ENCODE measurements at regions not wholly inside any gene's neighbourhood (a gene's known extent, or its start where the extent isn't known, plus 50 kb on each side); places are given as distances from the start of the nearest gene placed in this dataset.
"Not testable (repeated sequence)": the region's sequence is repeated elsewhere in the genome, so short reads cannot be mapped to it uniquely, and the experiment has no call there.

DNA sequence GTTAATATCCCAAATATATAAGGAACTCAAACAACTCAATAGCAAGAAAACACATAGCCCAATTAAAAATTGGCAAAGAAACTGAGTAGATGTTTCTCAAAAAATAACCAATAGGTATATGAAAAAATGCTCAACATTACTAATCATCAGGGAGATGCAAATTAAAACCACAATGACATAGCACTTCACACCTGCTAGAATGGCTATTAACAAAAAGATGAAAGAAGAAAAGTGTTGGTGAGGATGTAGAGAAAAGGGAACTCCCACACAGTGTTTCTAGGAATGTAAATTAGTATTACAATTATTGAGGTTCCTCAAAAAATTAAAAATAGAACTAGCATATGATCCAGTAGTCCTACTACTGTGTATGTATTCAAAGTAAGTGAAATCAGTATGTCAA, 1212.8 kb downstream of the DIAPH3 start:
- no peak for DNase-seq

GRCh38 chr13:58953638-58954037, 1210.1 kb downstream of the DIAPH3 start:
- DNase-seq, result no peak

DNA sequence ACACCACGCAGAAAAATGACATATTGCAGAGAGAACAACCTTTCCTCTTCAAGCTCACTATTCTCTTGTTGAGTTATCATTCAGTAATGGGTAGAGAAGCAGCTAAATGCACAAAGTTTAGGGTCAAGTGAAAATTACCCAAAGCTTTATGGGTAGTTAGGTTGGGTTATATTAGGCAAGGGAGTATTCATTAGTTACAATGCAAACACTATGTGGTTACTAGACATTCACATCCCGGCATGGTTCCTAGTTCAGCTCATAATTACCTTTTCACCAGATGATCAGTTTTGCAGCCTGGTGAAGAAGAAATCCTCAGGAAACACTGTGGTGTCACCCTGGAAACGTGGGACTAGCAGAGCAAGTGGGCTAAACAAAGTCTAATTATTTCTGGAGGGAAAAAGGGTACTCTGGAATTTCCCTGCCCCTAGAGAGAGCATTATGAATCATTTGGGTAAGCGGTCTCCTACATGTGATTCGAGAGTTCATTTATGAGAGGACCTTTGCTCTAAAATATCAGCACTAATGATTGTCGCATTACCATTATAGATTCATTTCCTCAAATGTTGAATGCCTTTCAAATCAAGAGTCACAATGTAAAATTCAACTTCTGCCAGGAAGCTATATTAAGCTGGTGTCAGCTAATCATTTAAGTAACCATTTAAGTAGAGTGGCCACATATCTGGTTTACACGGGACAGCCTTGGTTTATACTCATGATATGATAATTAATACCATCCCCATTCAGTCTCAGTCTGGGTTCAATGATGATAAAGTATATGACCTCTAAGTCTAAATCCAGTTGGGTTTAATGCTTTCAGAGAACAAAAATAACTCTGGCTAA, 1208.0 kb downstream of the DIAPH3 start:
- no peak for DNase-seq

- DNase-seq, result not testable (repeated sequence)
Measured at GRCh38 chr13:58958097-58958496, 1205.6 kb downstream of the DIAPH3 start.

GRCh38 chr13:58960888-58961287, 1202.8 kb downstream of the DIAPH3 start:
- DNase-seq, result no peak

- no peak for DNase-seq
Measured at GRCh38 chr13:58963321-58963720, 1200.4 kb downstream of the DIAPH3 start.

DNA sequence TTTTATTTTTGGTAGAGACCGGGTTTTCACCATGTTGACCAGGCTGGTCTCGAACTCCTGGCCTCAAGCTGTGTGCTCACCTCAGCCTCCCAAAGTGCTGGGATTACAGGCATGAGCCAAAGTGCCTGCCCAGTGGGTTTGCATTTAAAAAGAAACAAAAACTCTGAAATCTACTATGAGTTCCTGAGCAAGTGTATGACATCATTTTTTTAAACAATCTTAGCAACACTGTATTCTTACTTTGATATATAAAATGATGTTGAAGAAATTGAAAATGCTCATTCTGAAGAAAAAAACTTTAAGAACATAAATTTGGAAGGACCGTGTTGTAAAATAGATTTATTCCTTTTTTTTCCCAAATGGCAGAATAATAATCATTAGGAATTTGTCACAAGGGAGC, 1199.7 kb downstream of the DIAPH3 start:
- no peak for DNase-seq

- no peak for DNase-seq
Measured at GRCh38 chr13:58977085-58977484, 1186.6 kb downstream of the DIAPH3 start.

- DNase-seq, result no peak
Measured at GRCh38 chr13:58978331-58978730, 1185.4 kb downstream of the DIAPH3 start.

- no peak for DNase-seq
Measured at GRCh38 chr13:58979851-58980250, 1183.9 kb downstream of the DIAPH3 start.

DNA sequence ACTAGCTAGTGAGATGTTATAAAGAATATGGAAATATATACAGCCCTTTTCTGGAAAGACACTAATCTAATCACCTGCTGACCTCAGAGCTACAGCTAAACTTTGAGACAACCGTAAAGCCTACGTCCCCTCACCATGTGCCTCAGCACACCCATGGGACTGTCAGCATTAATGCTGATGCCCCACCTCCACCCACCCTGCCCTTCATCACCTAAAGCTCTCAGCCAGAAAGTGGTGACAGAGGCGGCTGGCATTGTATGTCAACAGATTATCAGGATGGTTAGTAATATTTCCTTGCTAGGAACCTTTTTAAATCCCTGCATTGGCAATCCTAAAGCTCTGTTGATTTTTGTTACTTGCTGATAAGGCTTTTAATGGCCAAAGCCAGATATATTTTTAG, 1177.9 kb downstream of the DIAPH3 start:
- DNase-seq, result no peak

- DNase-seq, result no peak
Measured at GRCh38 chr13:58989556-58989955, 1174.2 kb downstream of the DIAPH3 start.

- no peak for DNase-seq
Measured at GRCh38 chr13:58991826-58992477, 1171.8 kb downstream of the DIAPH3 start.

GRCh38 chr13:58992478-58993042, 1171.2 kb downstream of the DIAPH3 start:
- no peak for DNase-seq

DNA sequence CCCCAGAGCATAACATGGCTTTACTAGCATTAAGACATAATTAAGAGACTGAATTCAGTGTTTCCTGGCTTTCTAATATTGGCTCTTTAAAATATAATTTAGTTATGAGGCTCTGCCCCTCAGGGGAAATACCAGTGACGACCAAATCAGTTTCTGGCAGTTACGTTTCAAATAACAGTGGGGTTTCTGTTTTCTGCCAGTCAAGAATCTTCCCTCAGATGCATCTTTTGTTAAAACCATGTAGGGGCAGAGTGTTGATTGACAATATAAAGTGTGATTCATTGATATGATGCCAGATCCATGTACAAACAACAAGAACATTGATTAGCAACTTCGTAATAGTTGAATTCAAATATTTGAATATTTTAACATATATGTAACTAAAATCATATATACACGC, 1169.7 kb downstream of the DIAPH3 start:
- no peak for DNase-seq

- DNase-seq, result no peak
Measured at GRCh38 chr13:58994777-58995176, 1169.0 kb downstream of the DIAPH3 start.

- DNase-seq, result no peak
Measured at GRCh38 chr13:58998716-58999115, 1165.0 kb downstream of the DIAPH3 start.

DNA sequence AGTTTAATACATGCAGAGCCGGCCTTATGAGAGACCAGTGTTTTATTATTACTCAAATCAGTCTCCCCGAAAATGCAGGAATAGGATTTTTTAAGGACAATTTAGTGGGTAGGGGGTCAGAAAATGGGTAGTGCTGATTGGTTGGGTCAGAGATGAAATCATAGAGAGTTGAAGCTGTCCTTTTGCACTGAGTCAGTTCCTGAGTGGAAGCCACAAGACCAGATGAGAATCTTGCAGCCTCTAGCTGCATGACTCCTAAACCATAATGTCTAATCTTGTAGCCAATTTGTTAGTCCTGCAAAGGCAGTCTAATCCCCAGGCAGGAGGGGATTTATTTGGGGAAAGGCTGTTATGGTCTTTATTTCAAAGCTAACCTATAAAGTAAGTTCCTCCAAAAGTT, 1163.9 kb downstream of the DIAPH3 start:
- no peak for DNase-seq

- no peak for DNase-seq
Measured at GRCh38 chr13:59000770-59001169, 1163.0 kb downstream of the DIAPH3 start.

GRCh38 chr13:59012731-59013130, 1151.0 kb downstream of the DIAPH3 start:
- no peak for DNase-seq

GRCh38 chr13:59016250-59016649, 1147.5 kb downstream of the DIAPH3 start:
- no peak for DNase-seq

- DNase-seq, result no peak
Measured at GRCh38 chr13:59024434-59024833, 1139.3 kb downstream of the DIAPH3 start.

DNA sequence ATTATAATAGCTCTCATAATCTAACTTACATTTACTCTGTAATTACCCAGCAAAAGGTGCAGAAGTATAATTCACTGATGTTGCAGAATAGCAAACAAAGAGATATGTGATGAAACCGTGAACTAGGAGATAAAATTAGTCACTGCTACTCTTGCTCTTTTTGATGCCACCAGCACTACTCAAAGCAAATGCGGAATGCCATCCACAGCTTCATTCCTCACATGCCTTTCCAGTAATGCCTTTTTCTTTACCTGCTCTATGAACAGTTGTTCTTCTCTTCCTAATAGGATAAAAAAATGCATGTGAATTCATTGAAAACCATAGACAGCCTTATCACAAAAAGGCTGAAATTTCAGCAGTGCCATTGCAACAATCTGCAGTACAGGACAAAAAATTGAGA, 1129.5 kb downstream of the DIAPH3 start:
- no peak for DNase-seq

- no peak for DNase-seq
Measured at GRCh38 chr13:59038824-59039223, 1124.9 kb downstream of the DIAPH3 start.
